H1 (cell line): ENCODE measurements at regions not wholly inside any gene's neighbourhood (a gene's known extent, or its start where the extent isn't known, plus 50 kb on each side); places are given as distances from the start of the nearest gene placed in this dataset.

Source experiments
- TF ChIP-seq, protein P1 (sequence below): IDR thresholded peaks from 2 replicates; pipeline ENCODE4 v1.6.1; 2011; ENCODE audit warnings: low read length, improper control_type of control experiment

GRCh38 chr5:40409601-40410000 is 270.1 kb upstream of the PTGER4 start (continued):
- TF ChIP-seq, protein P1, sequence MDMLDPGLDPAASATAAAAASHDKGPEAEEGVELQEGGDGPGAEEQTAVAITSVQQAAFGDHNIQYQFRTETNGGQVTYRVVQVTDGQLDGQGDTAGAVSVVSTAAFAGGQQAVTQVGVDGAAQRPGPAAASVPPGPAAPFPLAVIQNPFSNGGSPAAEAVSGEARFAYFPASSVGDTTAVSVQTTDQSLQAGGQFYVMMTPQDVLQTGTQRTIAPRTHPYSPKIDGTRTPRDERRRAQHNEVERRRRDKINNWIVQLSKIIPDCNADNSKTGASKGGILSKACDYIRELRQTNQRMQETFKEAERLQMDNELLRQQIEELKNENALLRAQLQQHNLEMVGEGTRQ = no peak
